WERI-Rb-1 (cell line): ENCODE measurements at regions not wholly inside any gene's neighbourhood (a gene's known extent, or its start where the extent isn't known, plus 50 kb on each side); places are given as distances from the start of the nearest gene placed in this dataset.

Experiments used
- DNase-seq: peaks from one replicate; pipeline ENCODE4 v3.0.0-alpha.2; 2020
- H3K27ac ChIP-seq: fragments of 250-450 bp; sonication (Bioruptor Pico); 2 replicates; pipeline ENCODE4 v1.5.1; 2020; ENCODE audit warnings: mild to moderate bottlenecking, moderate library complexity
- H3K27me3 ChIP-seq: fragments of 250-450 bp; sonication (Bioruptor Pico); 2 replicates; pipeline ENCODE4 v1.5.1; 2021; ENCODE audit warnings: mild to moderate bottlenecking, low read depth, moderate library complexity; ENCODE audit not compliant: insufficient read depth, severe bottlenecking
- H3K36me3 ChIP-seq: fragments of 250-450 bp; sonication (Bioruptor Pico); 2 replicates; pipeline ENCODE4 v1.5.1; 2020; ENCODE audit warnings: mild to moderate bottlenecking, moderate library complexity
- H3K4me3 ChIP-seq: 2 replicates; pipeline ENCODE4 v1.5.1; 2011; ENCODE audit warnings: low read depth, mild to moderate bottlenecking, control low read depth, low read length
- H3K9me3 ChIP-seq: fragments of 250-450 bp; sonication (Bioruptor Pico); 2 replicates; pipeline ENCODE4 v1.5.1; 2021; ENCODE audit warnings: mild to moderate bottlenecking, moderate library complexity; ENCODE audit not compliant: severe bottlenecking
- CTCF ChIP-seq: IDR thresholded peaks from 2 replicates; pipeline ENCODE4 v1.5.1; 2011; ENCODE audit warnings: low read depth, mild to moderate bottlenecking, control low read depth, inconsistent platforms, low read length

- Histone ChIP-seq H3K9me3 (no peaks in the 10 kb centered on the region), H3K36me3 (no peaks in the 10 kb centered on the region), H3K4me3 (no peak overlapping the region), H3K27me3 (no peaks in the 10 kb centered on the region), H3K27ac (no peak overlapping the region)
- TF ChIP-seq CTCF: no peak
- DNase-seq: no peak
Observed at GRCh38 chr13:34640179-34640992, 301.7 kb upstream of the NBEA start.

- H3K4me3 ChIP-seq: no peak overlapping the region
- no peaks in the 10 kb centered on the region for H3K9me3 ChIP-seq
- DNase-seq: no peak
- TF ChIP-seq CTCF: no peak
- no peaks in the 10 kb centered on the region for H3K36me3 ChIP-seq
- no peak overlapping the region for H3K27ac ChIP-seq
- no peaks in the 10 kb centered on the region for H3K27me3 ChIP-seq
Observed at GRCh38 chr13:34640993-34641330, 301.1 kb upstream of the NBEA start.

- no peaks in the 10 kb centered on the region for H3K9me3 ChIP-seq
Observed at GRCh38 chr13:34647379-34648150, 294.5 kb upstream of the NBEA start.

GRCh38 chr13:34654203-34654602, 287.9 kb upstream of the NBEA start:
- Histone ChIP-seq H3K27me3 (no peaks in the 10 kb centered on the region), H3K9me3 (no peaks in the 10 kb centered on the region), H3K36me3 (no peaks in the 10 kb centered on the region), H3K4me3 (no peak overlapping the region), H3K27ac (no peak overlapping the region)
- no peak for DNase-seq
- no peak for TF ChIP-seq CTCF

More at GRCh38 chr13:34647379-34648150, 294.5 kb upstream of the NBEA start:
- Histone ChIP-seq H3K36me3 (no peaks in the 10 kb centered on the region), H3K27ac (no peak overlapping the region), H3K27me3 (no peaks in the 10 kb centered on the region), H3K4me3 (no peak overlapping the region)
- no peak for DNase-seq
- no peak for TF ChIP-seq CTCF

GRCh38 chr13:34654647-34655046, 287.4 kb upstream of the NBEA start:
- TF ChIP-seq CTCF: no peak
- H3K27ac ChIP-seq: no peak overlapping the region
- no peak overlapping the region for H3K4me3 ChIP-seq
- H3K9me3 ChIP-seq: no peaks in the 10 kb centered on the region
- no peak for DNase-seq
- H3K27me3 ChIP-seq: no peaks in the 10 kb centered on the region
- H3K36me3 ChIP-seq: no peaks in the 10 kb centered on the region
